Peyer's patch (tissue), 4 donors: ENCODE measurements at regions not wholly inside any gene's neighbourhood (a gene's known extent, or its start where the extent isn't known, plus 50 kb on each side); places are given as distances from the start of the nearest gene placed in this dataset.

ENCODE experiments used
- CTCF ChIP-seq, 6 experiments: fragments of 450-650 bp in 4 of 6; fragments of 200-600 bp in 2 of 6; sonication (generic) in 1 of 6; IDR thresholded peaks; one replicate each; pipeline ENCODE4 v1.5.1; 2017 to 2019; ENCODE audit warnings: antibody characterized with exemption in 6 of 6, mild to moderate bottlenecking in 3 of 6, moderate library complexity in 1 of 6
- POLR2A ChIP-seq, 2 donors: fragments of 450-650 bp; IDR thresholded peaks; one replicate each; pipeline ENCODE4 v1.5.1; 2017; ENCODE audit warnings: antibody characterized with exemption in 2 of 2, mild to moderate bottlenecking in 2 of 2, moderate library complexity in 2 of 2

DNA sequence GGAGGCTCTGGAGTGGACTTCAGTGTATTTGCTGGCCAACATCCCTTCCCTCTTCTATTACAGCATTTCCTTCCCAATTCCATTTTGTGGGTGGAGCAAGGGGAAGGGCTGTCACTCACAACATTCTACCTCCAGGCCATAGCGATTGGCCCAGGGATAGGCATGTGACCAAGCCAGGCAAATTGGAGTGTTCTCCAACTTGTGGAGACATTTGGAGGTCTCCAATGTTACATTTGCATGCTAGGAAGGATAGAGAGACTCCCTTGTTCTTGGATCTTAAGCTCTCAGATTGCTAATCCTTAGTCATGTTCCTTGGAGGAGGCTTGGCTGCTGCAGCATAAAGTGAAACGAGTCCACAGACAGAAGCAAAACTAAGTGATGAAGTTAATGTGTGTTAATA lies 95.6 kb upstream of the KIF5B start:
- TF ChIP-seq CTCF (IDR thresholded peaks at IDR 0.05) (no peak), POLR2A (IDR thresholded peaks at IDR 0.05) (no peak)
